Osteoblast (primary cell): ENCODE measurements at regions not wholly inside any gene's neighbourhood (a gene's known extent, or its start where the extent isn't known, plus 50 kb on each side); places are given as distances from the start of the nearest gene placed in this dataset.

Experiments
- DNase-seq: peaks from one replicate; pipeline ENCODE4 v3.0.0; 2011; ENCODE audit warnings: low spot score, mixed read lengths; ENCODE audit not compliant: insufficient read length; ENCODE audit errors: missing footprints
- H2AFZ ChIP-seq: 2 replicates; pipeline ENCODE4 v1.6.0; 2011; ENCODE audit warnings: mild to moderate bottlenecking, low read length
- H3K27ac ChIP-seq: 2 replicates; pipeline ENCODE4 v1.5.1; 2011; ENCODE audit warnings: mild to moderate bottlenecking, low read depth, low read length, moderate library complexity
- H3K27me3 ChIP-seq: 2 replicates; pipeline ENCODE4 v1.6.0; 2012; ENCODE audit warnings: mild to moderate bottlenecking, control low read depth, inconsistent platforms, low read length, moderate library complexity; ENCODE audit not compliant: insufficient read depth
- H3K36me3 ChIP-seq: 2 replicates; pipeline ENCODE4 v1.5.1; 2011; ENCODE audit warnings: mild to moderate bottlenecking, low read length, control low read depth, moderate library complexity; ENCODE audit not compliant: insufficient read depth
- H3K4me1 ChIP-seq: 2 replicates; pipeline ENCODE4 v1.5.1; 2011; ENCODE audit warnings: mild to moderate bottlenecking, low read length, control low read depth, moderate library complexity; ENCODE audit not compliant: insufficient read depth
- H3K4me2 ChIP-seq: 2 replicates; pipeline ENCODE4 v1.6.0; 2011; ENCODE audit warnings: mild to moderate bottlenecking, low read length; ENCODE audit not compliant: insufficient read depth
- H3K4me3 ChIP-seq: fragments of 200-600 bp; sonication (generic); 3 replicates; pipeline ENCODE4 v1.5.1; 2012; ENCODE audit warnings: mild to moderate bottlenecking, low read length, inconsistent platforms; ENCODE audit not compliant: insufficient read depth
- H3K79me2 ChIP-seq: 2 replicates; pipeline ENCODE4 v1.6.0; 2012; ENCODE audit warnings: mild to moderate bottlenecking, low read length, control low read depth, inconsistent platforms; ENCODE audit not compliant: insufficient read depth
- H3K9me3 ChIP-seq: 2 replicates; pipeline ENCODE4 v1.5.1; 2011; ENCODE audit warnings: low read depth, low read length, control low read depth
- H4K20me1 ChIP-seq: 2 replicates; pipeline ENCODE4 v1.6.0; 2012; ENCODE audit warnings: mild to moderate bottlenecking, low read length, control low read depth; ENCODE audit not compliant: insufficient read depth
- CTCF ChIP-seq: IDR thresholded peaks from 2 replicates; pipeline ENCODE4 v1.5.1; 2011; ENCODE audit warnings: mild to moderate bottlenecking, low read depth, low read length, moderate library complexity; ENCODE audit errors: extremely low read depth

GRCh38 chr10:131571865-131572264 lies 260.3 kb upstream of the TCERG1L start:
- TF ChIP-seq CTCF, result no peak
- Histone ChIP-seq H3K9me3 (no peaks in the 10 kb centered on the region), H3K4me2 (no peak overlapping the region), H2AFZ (no peak overlapping the region), H3K79me2 (no peaks in the 10 kb centered on the region), H3K27ac (no peak overlapping the region), H3K36me3 (no peaks in the 10 kb centered on the region), H3K27me3 (no peaks in the 10 kb centered on the region), H4K20me1 (no peaks in the 10 kb centered on the region), H3K4me1 (no peaks in the 10 kb centered on the region), H3K4me3 (no peak overlapping the region)
- no peak for DNase-seq

GRCh38 chr10:131573256-131573655 lies 261.7 kb upstream of the TCERG1L start:
- DNase-seq, result no peak
- no peak overlapping the region for H3K4me3 ChIP-seq
- no peaks in the 10 kb centered on the region for H3K27me3 ChIP-seq
- no peaks in the 10 kb centered on the region for H3K9me3 ChIP-seq
- no peaks in the 10 kb centered on the region for H3K36me3 ChIP-seq
- no peak for TF ChIP-seq CTCF
- no peak overlapping the region for H3K27ac ChIP-seq
- no peaks in the 10 kb centered on the region for H3K79me2 ChIP-seq
- H2AFZ ChIP-seq, result no peak overlapping the region
- H3K4me2 ChIP-seq, result no peak overlapping the region
- no peaks in the 10 kb centered on the region for H3K4me1 ChIP-seq
- H4K20me1 ChIP-seq, result no peaks in the 10 kb centered on the region

- Histone ChIP-seq H3K4me1 (no peaks in the 10 kb centered on the region), H2AFZ (no peak overlapping the region), H3K27ac (no peak overlapping the region), H3K79me2 (no peaks in the 10 kb centered on the region), H3K27me3 (no peaks in the 10 kb centered on the region), H4K20me1 (no peaks in the 10 kb centered on the region), H3K9me3 (no peaks in the 10 kb centered on the region), H3K4me2 (no peak overlapping the region), H3K36me3 (no peaks in the 10 kb centered on the region), H3K4me3 (no peak overlapping the region)
- no peak for DNase-seq
- TF ChIP-seq CTCF, result no peak
These were observed 262.2 kb upstream of the TCERG1L start for GRCh38 chr10:131573707-131574106.

GRCh38 chr10:131574363-131574706 lies 262.8 kb upstream of the TCERG1L start:
- Histone ChIP-seq H3K27ac (no peak overlapping the region), H3K4me1 (no peaks in the 10 kb centered on the region), H3K79me2 (no peaks in the 10 kb centered on the region), H3K36me3 (no peaks in the 10 kb centered on the region), H3K9me3 (no peaks in the 10 kb centered on the region), H3K4me3 (no peak overlapping the region), H2AFZ (no peak overlapping the region), H3K27me3 (no peaks in the 10 kb centered on the region), H3K4me2 (no peak overlapping the region), H4K20me1 (no peaks in the 10 kb centered on the region)
- no peak for TF ChIP-seq CTCF
- no peak for DNase-seq
